WTC11 (cell line): ENCODE measurements at regions not wholly inside any gene's neighbourhood (a gene's known extent, or its start where the extent isn't known, plus 50 kb on each side); places are given as distances from the start of the nearest gene placed in this dataset.

Experiments
- ATAC-seq: fragments of 200-7000 bp; cut with Tn5 transposase; 2 replicates; pipeline ENCODE4 v1.10.0; 2021; ENCODE audit warnings: mild to moderate bottlenecking, moderate library complexity
- CTCF ChIA-PET: fragments of 300-600 bp; sonication (Branson Sonifier 250); formaldehyde crosslinking; loops from one replicate; lab custom pipeline; 2021; ENCODE audit warnings: antibody characterized with exemption; lab: Charles Lee
- POLR2A ChIA-PET: fragments of 350-600 bp; sonication (Branson Sonifier 250); formaldehyde crosslinking; loops from one replicate; lab custom pipeline; 2021; ENCODE audit warnings: antibody characterized with exemption; lab: Charles Lee
- DNase-seq: peaks from one replicate; pipeline ENCODE4 v3.0.0; 2021; ENCODE audit warnings: low spot score
- H3K27ac Mint-ChIP-seq: 2 replicates; pipeline ENCODE4 v1.8.0; 2021; ENCODE audit warnings: mixed read lengths
- H3K27me3 Mint-ChIP-seq: 2 replicates; pipeline ENCODE4 v1.8.0; 2021; ENCODE audit warnings: low read depth, mild to moderate bottlenecking, moderate library complexity, mixed read lengths
- H3K36me3 Mint-ChIP-seq: 2 replicates; pipeline ENCODE4 v1.8.0; 2021; ENCODE audit warnings: mixed read lengths
- H3K4me1 Mint-ChIP-seq: 2 replicates; pipeline ENCODE4 v1.8.0; 2022; ENCODE audit warnings: mixed read lengths
- H3K4me3 Mint-ChIP-seq: 2 replicates; pipeline ENCODE4 v1.8.0; 2021; ENCODE audit warnings: mild to moderate bottlenecking, moderate library complexity, mixed read lengths
- H3K9me3 Mint-ChIP-seq: 2 replicates; pipeline ENCODE4 v1.8.0; 2021; ENCODE audit warnings: mixed read lengths
- ATF3 ChIP-seq: sonication (generic); formaldehyde crosslinking; conservative IDR thresholded peaks from 2 replicates; pipeline ENCODE4 v1.8.1; 2022; ENCODE audit warnings: mild to moderate bottlenecking, missing genetic modification reagents
- FOXP1 ChIP-seq: sonication (generic); formaldehyde crosslinking; IDR thresholded peaks from 2 replicates; pipeline ENCODE4 v1.8.0; 2022; ENCODE audit warnings: missing genetic modification reagents, mild to moderate bottlenecking, moderate library complexity, borderline replicate concordance
- GABPB1 ChIP-seq: sonication (generic); formaldehyde crosslinking; IDR thresholded peaks from 2 replicates; pipeline ENCODE4 v1.8.1; 2023; ENCODE audit warnings: mild to moderate bottlenecking, missing genetic modification reagents
- JAZF1 ChIP-seq: fragments of 250-450 bp; sonication (Bioruptor Pico); IDR thresholded peaks from 2 replicates; pipeline ENCODE4 v1.9.0; 2021; ENCODE audit warnings: moderate library complexity, mild to moderate bottlenecking, inconsistent platforms
- JUN ChIP-seq: sonication (generic); formaldehyde crosslinking; IDR thresholded peaks from 2 replicates; pipeline ENCODE4 v1.8.0; 2023; ENCODE audit warnings: mild to moderate bottlenecking, missing genetic modification reagents
- MXD4 ChIP-seq: fragments of 250-450 bp; sonication (Bioruptor Pico); IDR thresholded peaks from 2 replicates; pipeline ENCODE4 v1.8.0; 2021; ENCODE audit warnings: mild to moderate bottlenecking, moderate library complexity, borderline replicate concordance
- NFE2L1 ChIP-seq: sonication (generic); formaldehyde crosslinking; IDR thresholded peaks from 2 replicates; pipeline ENCODE4 v1.8.1; 2023; ENCODE audit warnings: missing genetic modification reagents
- OVOL2 ChIP-seq: fragments of 250-450 bp; sonication (Bioruptor Pico); IDR thresholded peaks from 2 replicates; pipeline ENCODE4 v1.9.0; 2021; ENCODE audit warnings: mild to moderate bottlenecking, borderline replicate concordance
- PREB ChIP-seq: sonication (generic); formaldehyde crosslinking; IDR thresholded peaks from 2 replicates; pipeline ENCODE4 v1.8.1; 2022; ENCODE audit warnings: mild to moderate bottlenecking, missing genetic modification reagents, moderate library complexity, borderline replicate concordance
- RORB ChIP-seq: fragments of 250-450 bp; sonication (Bioruptor Pico); IDR thresholded peaks from 2 replicates; pipeline ENCODE4 v1.9.0; 2021; ENCODE audit warnings: mild to moderate bottlenecking
- SMAD4 ChIP-seq: sonication (generic); formaldehyde crosslinking; IDR thresholded peaks from 2 replicates; pipeline ENCODE4 v1.8.0; 2022; ENCODE audit warnings: mild to moderate bottlenecking, missing genetic modification reagents
- TEAD4 ChIP-seq: sonication (generic); formaldehyde crosslinking; IDR thresholded peaks from 2 replicates; pipeline ENCODE4 v1.8.0; 2022; ENCODE audit warnings: mild to moderate bottlenecking, missing genetic modification reagents
- TP53 ChIP-seq: sonication (generic); formaldehyde crosslinking; IDR thresholded peaks from 2 replicates; pipeline ENCODE4 v1.8.1; 2023; ENCODE audit warnings: mild to moderate bottlenecking, missing genetic modification reagents
- ZNF232 ChIP-seq: sonication (generic); formaldehyde crosslinking; IDR thresholded peaks from 2 replicates; pipeline ENCODE4 v1.8.0; 2022; ENCODE audit warnings: mild to moderate bottlenecking, missing genetic modification reagents
- ZNF396 ChIP-seq: fragments of 250-450 bp; sonication (Bioruptor Pico); IDR thresholded peaks from 2 replicates; pipeline ENCODE4 v1.8.0; 2021; ENCODE audit warnings: mild to moderate bottlenecking, moderate library complexity, borderline replicate concordance
- ZNF416 ChIP-seq: fragments of 250-450 bp; sonication (Bioruptor Pico); IDR thresholded peaks from 2 replicates; pipeline ENCODE4 v1.9.0; 2021; ENCODE audit warnings: mild to moderate bottlenecking, inconsistent platforms
- TF ChIP-seq, protein P1 (sequence below): sonication (generic); formaldehyde crosslinking; IDR thresholded peaks from 2 replicates; pipeline ENCODE4 v1.8.0; 2022; ENCODE audit warnings: mild to moderate bottlenecking, missing genetic modification reagents
- TF ChIP-seq, protein P2 (sequence below): sonication (generic); formaldehyde crosslinking; IDR thresholded peaks from 2 replicates; pipeline ENCODE4 v1.8.1; 2022; ENCODE audit warnings: low read depth, mild to moderate bottlenecking, moderate library complexity, missing genetic modification reagents, borderline replicate concordance
- TF ChIP-seq, protein P3 (sequence below): sonication (generic); formaldehyde crosslinking; conservative IDR thresholded peaks from 2 replicates; pipeline ENCODE4 v1.8.1; 2023; ENCODE audit warnings: mild to moderate bottlenecking, low read depth, missing genetic modification reagents, moderate library complexity
- TF ChIP-seq, protein P4 (sequence below): sonication (generic); formaldehyde crosslinking; IDR thresholded peaks from 2 replicates; pipeline ENCODE4 v1.8.1; 2023; ENCODE audit warnings: mild to moderate bottlenecking, missing genetic modification reagents, borderline replicate concordance
- TF ChIP-seq, protein P5 (sequence below): sonication (generic); formaldehyde crosslinking; IDR thresholded peaks from 2 replicates; pipeline ENCODE4 v1.8.1; 2023; ENCODE audit warnings: mild to moderate bottlenecking, moderate library complexity, missing genetic modification reagents
- TF ChIP-seq, protein P6 (sequence below): fragments of 250-450 bp; sonication (Bioruptor Pico); IDR thresholded peaks from 2 replicates; pipeline ENCODE4 v1.9.0; 2021; ENCODE audit warnings: mild to moderate bottlenecking

GRCh38 chr10:51022933-51023585, 51.2 kb upstream of the PRKG1 start:
- H3K27ac Mint-ChIP-seq = no peak overlapping the region
- ChIA-PET POLR2A (no interaction called here), CTCF (interaction anchor here (2.9 kb wide), 1 partner anchor 9 kb away, joined by 12 read pairs; no protein-coding TSS in a partner anchor)
- H3K27me3 Mint-ChIP-seq = no peaks in the 10 kb centered on the region
- TF ChIP-seq, protein P1, sequence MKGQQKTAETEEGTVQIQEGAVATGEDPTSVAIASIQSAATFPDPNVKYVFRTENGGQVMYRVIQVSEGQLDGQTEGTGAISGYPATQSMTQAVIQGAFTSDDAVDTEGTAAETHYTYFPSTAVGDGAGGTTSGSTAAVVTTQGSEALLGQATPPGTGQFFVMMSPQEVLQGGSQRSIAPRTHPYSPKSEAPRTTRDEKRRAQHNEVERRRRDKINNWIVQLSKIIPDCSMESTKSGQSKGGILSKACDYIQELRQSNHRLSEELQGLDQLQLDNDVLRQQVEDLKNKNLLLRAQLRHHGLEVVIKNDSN (CRISPR knock-in tag) = no peak
- TF ChIP-seq, protein P2, sequence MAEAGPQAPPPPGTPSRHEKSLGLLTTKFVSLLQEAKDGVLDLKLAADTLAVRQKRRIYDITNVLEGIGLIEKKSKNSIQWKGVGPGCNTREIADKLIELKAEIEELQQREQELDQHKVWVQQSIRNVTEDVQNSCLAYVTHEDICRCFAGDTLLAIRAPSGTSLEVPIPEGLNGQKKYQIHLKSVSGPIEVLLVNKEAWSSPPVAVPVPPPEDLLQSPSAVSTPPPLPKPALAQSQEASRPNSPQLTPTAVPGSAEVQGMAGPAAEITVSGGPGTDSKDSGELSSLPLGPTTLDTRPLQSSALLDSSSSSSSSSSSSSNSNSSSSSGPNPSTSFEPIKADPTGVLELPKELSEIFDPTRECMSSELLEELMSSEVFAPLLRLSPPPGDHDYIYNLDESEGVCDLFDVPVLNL (CRISPR knock-in tag) = no peak
- TF ChIP-seq ATF3 = no peak
- TF ChIP-seq, protein P3, sequence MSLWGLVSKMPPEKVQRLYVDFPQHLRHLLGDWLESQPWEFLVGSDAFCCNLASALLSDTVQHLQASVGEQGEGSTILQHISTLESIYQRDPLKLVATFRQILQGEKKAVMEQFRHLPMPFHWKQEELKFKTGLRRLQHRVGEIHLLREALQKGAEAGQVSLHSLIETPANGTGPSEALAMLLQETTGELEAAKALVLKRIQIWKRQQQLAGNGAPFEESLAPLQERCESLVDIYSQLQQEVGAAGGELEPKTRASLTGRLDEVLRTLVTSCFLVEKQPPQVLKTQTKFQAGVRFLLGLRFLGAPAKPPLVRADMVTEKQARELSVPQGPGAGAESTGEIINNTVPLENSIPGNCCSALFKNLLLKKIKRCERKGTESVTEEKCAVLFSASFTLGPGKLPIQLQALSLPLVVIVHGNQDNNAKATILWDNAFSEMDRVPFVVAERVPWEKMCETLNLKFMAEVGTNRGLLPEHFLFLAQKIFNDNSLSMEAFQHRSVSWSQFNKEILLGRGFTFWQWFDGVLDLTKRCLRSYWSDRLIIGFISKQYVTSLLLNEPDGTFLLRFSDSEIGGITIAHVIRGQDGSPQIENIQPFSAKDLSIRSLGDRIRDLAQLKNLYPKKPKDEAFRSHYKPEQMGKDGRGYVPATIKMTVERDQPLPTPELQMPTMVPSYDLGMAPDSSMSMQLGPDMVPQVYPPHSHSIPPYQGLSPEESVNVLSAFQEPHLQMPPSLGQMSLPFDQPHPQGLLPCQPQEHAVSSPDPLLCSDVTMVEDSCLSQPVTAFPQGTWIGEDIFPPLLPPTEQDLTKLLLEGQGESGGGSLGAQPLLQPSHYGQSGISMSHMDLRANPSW = no peak
- TF ChIP-seq TP53 (CRISPR knock-in tag) = no peak
- no peak for TF ChIP-seq NFE2L1 (CRISPR knock-in tag)
- no peak for TF ChIP-seq JAZF1
- TF ChIP-seq, protein P4, sequence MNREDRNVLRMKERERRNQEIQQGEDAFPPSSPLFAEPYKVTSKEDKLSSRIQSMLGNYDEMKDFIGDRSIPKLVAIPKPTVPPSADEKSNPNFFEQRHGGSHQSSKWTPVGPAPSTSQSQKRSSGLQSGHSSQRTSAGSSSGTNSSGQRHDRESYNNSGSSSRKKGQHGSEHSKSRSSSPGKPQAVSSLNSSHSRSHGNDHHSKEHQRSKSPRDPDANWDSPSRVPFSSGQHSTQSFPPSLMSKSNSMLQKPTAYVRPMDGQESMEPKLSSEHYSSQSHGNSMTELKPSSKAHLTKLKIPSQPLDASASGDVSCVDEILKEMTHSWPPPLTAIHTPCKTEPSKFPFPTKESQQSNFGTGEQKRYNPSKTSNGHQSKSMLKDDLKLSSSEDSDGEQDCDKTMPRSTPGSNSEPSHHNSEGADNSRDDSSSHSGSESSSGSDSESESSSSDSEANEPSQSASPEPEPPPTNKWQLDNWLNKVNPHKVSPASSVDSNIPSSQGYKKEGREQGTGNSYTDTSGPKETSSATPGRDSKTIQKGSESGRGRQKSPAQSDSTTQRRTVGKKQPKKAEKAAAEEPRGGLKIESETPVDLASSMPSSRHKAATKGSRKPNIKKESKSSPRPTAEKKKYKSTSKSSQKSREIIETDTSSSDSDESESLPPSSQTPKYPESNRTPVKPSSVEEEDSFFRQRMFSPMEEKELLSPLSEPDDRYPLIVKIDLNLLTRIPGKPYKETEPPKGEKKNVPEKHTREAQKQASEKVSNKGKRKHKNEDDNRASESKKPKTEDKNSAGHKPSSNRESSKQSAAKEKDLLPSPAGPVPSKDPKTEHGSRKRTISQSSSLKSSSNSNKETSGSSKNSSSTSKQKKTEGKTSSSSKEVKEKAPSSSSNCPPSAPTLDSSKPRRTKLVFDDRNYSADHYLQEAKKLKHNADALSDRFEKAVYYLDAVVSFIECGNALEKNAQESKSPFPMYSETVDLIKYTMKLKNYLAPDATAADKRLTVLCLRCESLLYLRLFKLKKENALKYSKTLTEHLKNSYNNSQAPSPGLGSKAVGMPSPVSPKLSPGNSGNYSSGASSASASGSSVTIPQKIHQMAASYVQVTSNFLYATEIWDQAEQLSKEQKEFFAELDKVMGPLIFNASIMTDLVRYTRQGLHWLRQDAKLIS (CRISPR knock-in tag) = no peak
- TF ChIP-seq, protein P5, sequence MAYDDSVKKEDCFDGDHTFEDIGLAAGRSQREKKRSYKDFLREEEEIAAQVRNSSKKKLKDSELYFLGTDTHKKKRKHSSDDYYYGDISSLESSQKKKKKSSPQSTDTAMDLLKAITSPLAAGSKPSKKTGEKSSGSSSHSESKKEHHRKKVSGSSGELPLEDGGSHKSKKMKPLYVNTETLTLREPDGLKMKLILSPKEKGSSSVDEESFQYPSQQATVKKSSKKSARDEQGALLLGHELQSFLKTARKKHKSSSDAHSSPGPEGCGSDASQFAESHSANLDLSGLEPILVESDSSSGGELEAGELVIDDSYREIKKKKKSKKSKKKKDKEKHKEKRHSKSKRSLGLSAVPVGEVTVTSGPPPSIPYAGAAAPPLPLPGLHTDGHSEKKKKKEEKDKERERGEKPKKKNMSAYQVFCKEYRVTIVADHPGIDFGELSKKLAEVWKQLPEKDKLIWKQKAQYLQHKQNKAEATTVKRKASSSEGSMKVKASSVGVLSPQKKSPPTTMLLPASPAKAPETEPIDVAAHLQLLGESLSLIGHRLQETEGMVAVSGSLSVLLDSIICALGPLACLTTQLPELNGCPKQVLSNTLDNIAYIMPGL (CRISPR knock-in tag) = no peak
- TF ChIP-seq PREB (CRISPR knock-in tag) = no peak
- no peak for TF ChIP-seq SMAD4
- TF ChIP-seq JUN (CRISPR knock-in tag) = no peak
- H3K9me3 Mint-ChIP-seq = no peaks in the 10 kb centered on the region
- ATAC-seq (no peak), DNase-seq (no peak)
- peaks cover 4% of the 10 kb centered on the region for H3K4me1 Mint-ChIP-seq
- H3K36me3 Mint-ChIP-seq = no peaks in the 10 kb centered on the region
- no peak overlapping the region for H3K4me3 Mint-ChIP-seq

- ChIA-PET CTCF (interaction anchor here (2.9 kb wide), 1 partner anchor 9 kb away, joined by 12 read pairs; no protein-coding TSS in a partner anchor), POLR2A (no interaction called here)
- no peaks in the 10 kb centered on the region for H3K36me3 Mint-ChIP-seq
- H3K27me3 Mint-ChIP-seq = no peaks in the 10 kb centered on the region
- H3K4me3 Mint-ChIP-seq = no peak overlapping the region
- no peak for ATAC-seq
- no peaks in the 10 kb centered on the region for H3K9me3 Mint-ChIP-seq
- no peak for DNase-seq
- peaks cover 8% of the 10 kb centered on the region for H3K4me1 Mint-ChIP-seq
- no peak overlapping the region for H3K27ac Mint-ChIP-seq
- TF ChIP-seq RORB (CRISPR knock-in tag) (no peak), ZNF396 (no peak), PREB (CRISPR knock-in tag) (no peak), ZNF416 (no peak), GABPB1 (CRISPR knock-in tag) (no peak), ZNF232 (CRISPR knock-in tag) (no peak), OVOL2 (CRISPR knock-in tag) (no peak), TEAD4 (CRISPR knock-in tag) (no peak), MXD4 (CRISPR knock-in tag) (no peak), FOXP1 (CRISPR knock-in tag) (no peak)
- TF ChIP-seq, protein P6, sequence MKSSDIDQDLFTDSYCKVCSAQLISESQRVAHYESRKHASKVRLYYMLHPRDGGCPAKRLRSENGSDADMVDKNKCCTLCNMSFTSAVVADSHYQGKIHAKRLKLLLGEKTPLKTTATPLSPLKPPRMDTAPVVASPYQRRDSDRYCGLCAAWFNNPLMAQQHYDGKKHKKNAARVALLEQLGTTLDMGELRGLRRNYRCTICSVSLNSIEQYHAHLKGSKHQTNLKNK (CRISPR knock-in tag) = no peak
Observed at GRCh38 chr10:51023636-51024035, 50.7 kb upstream of the PRKG1 start.
